ENCODE measurements at regions not wholly inside any gene's neighbourhood (a gene's known extent, or its start where the extent isn't known, plus 50 kb on each side); places are given as distances from the start of the nearest gene placed in this dataset.

GRCh38 chr15:70217226-70218160 lies 119.8 kb upstream of the TLE3 start:
- no peak overlapping the region for H3K9ac ChIP-seq (ENCODE audit: low read length)
- no peaks in the 10 kb centered on the region for H3K36me3 ChIP-seq (ENCODE audit: control insufficient read depth, insufficient read depth, low read length, severe bottlenecking)
- H3K4me3 ChIP-seq (ENCODE audit: low read length), result no peak overlapping the region
- DNase-seq (ENCODE audit: low read depth), result no peak
- H3K4me1 ChIP-seq (ENCODE audit: control insufficient read depth, insufficient read depth, low read length), result no peaks in the 10 kb centered on the region
- H3K9me3 ChIP-seq (ENCODE audit: control insufficient read depth, low read length), result no peaks in the 10 kb centered on the region
- H3K27me3 ChIP-seq (replicated peaks; ENCODE audit: control insufficient read depth, insufficient read depth, low read length), result peaks cover 31% of the 10 kb centered on the region

DNA sequence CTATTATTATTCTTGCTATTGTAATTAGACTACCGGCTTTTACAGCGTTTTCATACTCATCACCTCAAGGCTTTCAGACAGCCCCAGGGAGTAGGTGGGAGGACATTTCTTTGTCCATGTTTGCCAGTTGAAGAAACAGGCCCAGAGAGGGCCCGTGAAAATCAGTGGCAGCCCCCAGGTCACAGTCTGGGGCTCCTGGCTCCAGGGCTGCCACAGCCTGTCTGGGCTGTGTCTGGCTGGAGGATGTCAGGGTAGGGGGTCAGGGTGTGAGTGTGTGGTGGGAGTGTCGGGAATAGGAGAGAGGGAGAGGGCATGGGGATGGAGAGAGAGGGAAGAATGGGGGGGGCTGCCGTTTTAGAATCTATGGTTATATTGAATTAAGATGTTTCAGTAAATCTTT lies 118.2 kb upstream of the TLE3 start:
- Histone ChIP-seq H3K27me3 (replicated peaks; ENCODE audit: control insufficient read depth, insufficient read depth, low read length) (peaks cover 38% of the 10 kb centered on the region), H3K4me1 (ENCODE audit: control insufficient read depth, insufficient read depth, low read length) (no peaks in the 10 kb centered on the region), H3K4me3 (ENCODE audit: low read length) (no peak overlapping the region), H3K9me3 (ENCODE audit: control insufficient read depth, low read length) (peaks cover 3% of the 10 kb centered on the region), H3K36me3 (ENCODE audit: control insufficient read depth, insufficient read depth, low read length, severe bottlenecking) (no peaks in the 10 kb centered on the region), H3K9ac (ENCODE audit: low read length) (no peak overlapping the region)
- no peak for DNase-seq (ENCODE audit: low read depth)

- H3K9ac ChIP-seq (ENCODE audit: low read length), result no peak overlapping the region
- peaks cover 46% of the 10 kb centered on the region for H3K27me3 ChIP-seq (replicated peaks; ENCODE audit: control insufficient read depth, insufficient read depth, low read length)
- H3K36me3 ChIP-seq (ENCODE audit: control insufficient read depth, insufficient read depth, low read length, severe bottlenecking), result no peaks in the 10 kb centered on the region
- H3K9me3 ChIP-seq (ENCODE audit: control insufficient read depth, low read length), result peaks cover 3% of the 10 kb centered on the region
- H3K4me3 ChIP-seq (ENCODE audit: low read length), result no peak overlapping the region
- H3K4me1 ChIP-seq (ENCODE audit: control insufficient read depth, insufficient read depth, low read length), result no peaks in the 10 kb centered on the region
- DNase-seq (ENCODE audit: low read depth), result no peak
Measured at GRCh38 chr15:70214941-70215635, 117.4 kb upstream of the TLE3 start.

DNA sequence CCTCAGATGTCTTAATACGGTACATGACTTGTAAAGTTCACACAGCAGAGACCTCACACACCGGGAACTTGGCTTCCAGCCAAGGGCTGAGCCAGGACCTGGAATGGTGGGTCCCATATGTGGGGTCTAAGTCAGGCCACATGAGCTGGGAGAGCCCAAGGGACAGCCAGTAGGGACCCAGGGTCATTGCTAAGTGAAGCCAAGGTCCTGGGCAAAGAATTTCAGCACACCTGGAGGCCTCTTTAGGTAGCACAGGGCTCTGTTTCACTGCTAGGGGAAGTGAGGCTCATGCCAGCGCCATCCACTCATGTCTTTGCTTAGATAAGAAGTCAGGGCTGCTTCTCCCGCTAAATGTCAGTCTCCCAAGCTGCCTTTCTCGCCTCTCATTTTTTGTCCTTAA lies 116.6 kb upstream of the TLE3 start:
- Histone ChIP-seq H3K9me3 (ENCODE audit: control insufficient read depth, low read length) (peaks cover 3% of the 10 kb centered on the region), H3K27me3 (replicated peaks; ENCODE audit: control insufficient read depth, insufficient read depth, low read length) (peaks cover 52% of the 10 kb centered on the region), H3K9ac (ENCODE audit: low read length) (no peak overlapping the region), H3K36me3 (ENCODE audit: control insufficient read depth, insufficient read depth, low read length, severe bottlenecking) (no peaks in the 10 kb centered on the region), H3K4me3 (ENCODE audit: low read length) (no peak overlapping the region), H3K4me1 (ENCODE audit: control insufficient read depth, insufficient read depth, low read length) (no peaks in the 10 kb centered on the region)
- no peak for DNase-seq (ENCODE audit: low read depth)

DNA sequence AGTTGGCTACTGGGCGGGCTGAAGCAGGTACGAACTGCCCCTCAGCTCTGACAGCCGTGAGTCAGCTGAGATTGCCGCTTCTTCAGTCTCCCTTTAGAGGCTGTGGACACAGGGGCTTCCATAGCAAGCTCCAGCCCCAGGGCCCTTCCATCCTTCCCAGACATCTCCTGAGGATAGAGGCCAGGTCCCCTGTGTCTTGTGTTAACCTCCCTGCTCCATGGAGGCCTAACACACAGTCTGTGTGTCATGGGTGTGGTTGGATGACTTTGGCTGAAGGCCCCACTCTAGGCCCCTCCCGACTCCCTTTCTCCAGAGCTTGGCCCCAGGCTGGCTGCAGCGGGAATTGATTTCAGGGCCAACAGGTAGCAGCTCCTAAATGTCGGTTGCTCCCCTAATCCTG lies 116.1 kb upstream of the TLE3 start:
- Histone ChIP-seq H3K36me3 (ENCODE audit: control insufficient read depth, insufficient read depth, low read length, severe bottlenecking) (no peaks in the 10 kb centered on the region), H3K4me1 (ENCODE audit: control insufficient read depth, insufficient read depth, low read length) (no peaks in the 10 kb centered on the region), H3K27me3 (replicated peaks; ENCODE audit: control insufficient read depth, insufficient read depth, low read length) (peaks cover 55% of the 10 kb centered on the region), H3K9me3 (ENCODE audit: control insufficient read depth, low read length) (peaks cover 3% of the 10 kb centered on the region), H3K9ac (ENCODE audit: low read length) (no peak overlapping the region), H3K4me3 (ENCODE audit: low read length) (no peak overlapping the region)
- DNase-seq (ENCODE audit: low read depth), result no peak

- Histone ChIP-seq H3K9ac (ENCODE audit: low read length) (no peak overlapping the region), H3K4me3 (ENCODE audit: low read length) (no peak overlapping the region), H3K27me3 (replicated peaks; ENCODE audit: control insufficient read depth, insufficient read depth, low read length) (peaks cover 54% of the 10 kb centered on the region), H3K4me1 (ENCODE audit: control insufficient read depth, insufficient read depth, low read length) (no peaks in the 10 kb centered on the region), H3K36me3 (ENCODE audit: control insufficient read depth, insufficient read depth, low read length, severe bottlenecking) (no peaks in the 10 kb centered on the region), H3K9me3 (ENCODE audit: control insufficient read depth, low read length) (peaks cover 3% of the 10 kb centered on the region)
- DNase-seq (ENCODE audit: low read depth), result no peak
Measured at GRCh38 chr15:70212963-70213315, 115.2 kb upstream of the TLE3 start.

- no peak for DNase-seq (ENCODE audit: low read depth)
- Histone ChIP-seq H3K9me3 (ENCODE audit: control insufficient read depth, low read length) (peaks cover 3% of the 10 kb centered on the region), H3K4me1 (ENCODE audit: control insufficient read depth, insufficient read depth, low read length) (no peaks in the 10 kb centered on the region), H3K4me3 (ENCODE audit: low read length) (no peak overlapping the region), H3K9ac (ENCODE audit: low read length) (no peak overlapping the region), H3K27me3 (replicated peaks; ENCODE audit: control insufficient read depth, insufficient read depth, low read length) (peaks cover 53% of the 10 kb centered on the region), H3K36me3 (ENCODE audit: control insufficient read depth, insufficient read depth, low read length, severe bottlenecking) (no peaks in the 10 kb centered on the region)
Measured at GRCh38 chr15:70212286-70212962, 114.7 kb upstream of the TLE3 start.

- no peaks in the 10 kb centered on the region for H3K4me1 ChIP-seq (ENCODE audit: control insufficient read depth, insufficient read depth, low read length)
- H3K27me3 ChIP-seq (replicated peaks; ENCODE audit: control insufficient read depth, insufficient read depth, low read length), result peaks cover 61% of the 10 kb centered on the region
- no peak overlapping the region for H3K4me3 ChIP-seq (ENCODE audit: low read length)
- no peaks in the 10 kb centered on the region for H3K36me3 ChIP-seq (ENCODE audit: control insufficient read depth, insufficient read depth, low read length, severe bottlenecking)
- no peak overlapping the region for H3K9ac ChIP-seq (ENCODE audit: low read length)
- no peak for DNase-seq (ENCODE audit: low read depth)
- H3K9me3 ChIP-seq (ENCODE audit: control insufficient read depth, low read length), result peaks cover 3% of the 10 kb centered on the region
Measured at GRCh38 chr15:70210528-70210927, 112.8 kb upstream of the TLE3 start.

GRCh38 chr15:70210076-70210475 lies 112.4 kb upstream of the TLE3 start:
- DNase-seq (ENCODE audit: low read depth), result no peak

GRCh38 chr15:70209499-70209898 lies 111.8 kb upstream of the TLE3 start:
- H3K27me3 ChIP-seq (replicated peaks; ENCODE audit: control insufficient read depth, insufficient read depth, low read length), result peaks cover 64% of the 10 kb centered on the region
- DNase-seq (ENCODE audit: low read depth), result no peak
- peaks cover 3% of the 10 kb centered on the region for H3K9me3 ChIP-seq (ENCODE audit: control insufficient read depth, low read length)

More at GRCh38 chr15:70210076-70210475, 112.4 kb upstream of the TLE3 start:
- H3K27me3 ChIP-seq (replicated peaks; ENCODE audit: control insufficient read depth, insufficient read depth, low read length), result peaks cover 61% of the 10 kb centered on the region
- peaks cover 3% of the 10 kb centered on the region for H3K9me3 ChIP-seq (ENCODE audit: control insufficient read depth, low read length)
- no peaks in the 10 kb centered on the region for H3K4me1 ChIP-seq (ENCODE audit: control insufficient read depth, insufficient read depth, low read length)
- H3K9ac ChIP-seq (ENCODE audit: low read length), result no peak overlapping the region
- H3K36me3 ChIP-seq (ENCODE audit: control insufficient read depth, insufficient read depth, low read length, severe bottlenecking), result no peaks in the 10 kb centered on the region
- H3K4me3 ChIP-seq (ENCODE audit: low read length), result no peak overlapping the region

DNA sequence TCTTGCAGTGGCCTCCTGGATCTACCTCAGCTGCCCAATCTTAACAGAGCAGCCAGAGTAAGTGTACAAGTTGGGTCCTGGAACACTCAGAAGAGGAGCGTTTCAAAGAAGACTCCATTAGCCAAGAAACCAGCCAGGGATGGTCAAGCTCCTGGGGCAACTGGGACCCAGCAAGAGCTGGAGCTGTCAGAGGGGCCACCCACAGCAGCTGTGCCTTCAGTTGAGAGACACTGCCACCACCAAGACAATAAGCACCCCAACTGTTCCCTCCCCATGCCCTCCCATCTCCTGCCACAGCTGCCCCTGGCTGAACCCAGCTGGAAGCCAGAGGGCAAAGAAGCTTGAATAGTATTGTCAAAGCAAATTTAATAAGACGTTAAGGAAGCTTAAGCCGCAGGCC lies 110.6 kb upstream of the TLE3 start:
- Histone ChIP-seq H3K36me3 (ENCODE audit: control insufficient read depth, insufficient read depth, low read length, severe bottlenecking) (no peaks in the 10 kb centered on the region), H3K9me3 (ENCODE audit: control insufficient read depth, low read length) (peaks cover 3% of the 10 kb centered on the region), H3K27me3 (replicated peaks; ENCODE audit: control insufficient read depth, insufficient read depth, low read length) (peaks cover 58% of the 10 kb centered on the region), H3K4me1 (ENCODE audit: control insufficient read depth, insufficient read depth, low read length) (no peaks in the 10 kb centered on the region), H3K4me3 (ENCODE audit: low read length) (no peak overlapping the region), H3K9ac (ENCODE audit: low read length) (no peak overlapping the region)
- no peak for DNase-seq (ENCODE audit: low read depth)

More at GRCh38 chr15:70209499-70209898, 111.8 kb upstream of the TLE3 start:
- H3K36me3 ChIP-seq (ENCODE audit: control insufficient read depth, insufficient read depth, low read length, severe bottlenecking), result no peaks in the 10 kb centered on the region
- H3K9ac ChIP-seq (ENCODE audit: low read length), result no peak overlapping the region
- H3K4me3 ChIP-seq (ENCODE audit: low read length), result no peak overlapping the region
- no peaks in the 10 kb centered on the region for H3K4me1 ChIP-seq (ENCODE audit: control insufficient read depth, insufficient read depth, low read length)

Data from adipocyte (in vitro differentiated cells).